Smooth muscle cell (in vitro differentiated cells): ENCODE measurements at regions not wholly inside any gene's neighbourhood (a gene's known extent, or its start where the extent isn't known, plus 50 kb on each side); places are given as distances from the start of the nearest gene placed in this dataset.

Experiments used
- DNase-seq: peaks from one replicate; lab custom pipeline; 2025; ENCODE audit not compliant: unreplicated experiment; lab: John Stamatoyannopoulos, UW
- H2AFZ ChIP-seq: fragments of 200-600 bp; sonication (generic); 2 replicates; pipeline ENCODE4 v1.6.0; 2016; ENCODE audit warnings: antibody characterized with exemption, low read depth, mild to moderate bottlenecking
- H3F3A ChIP-seq: fragments of 200-600 bp; sonication (generic); 2 replicates; pipeline ENCODE4 v1.6.0; 2017; ENCODE audit warnings: antibody characterized with exemption, low read depth
- H3K27ac ChIP-seq: fragments of 200-600 bp; sonication (generic); 2 replicates; pipeline ENCODE4 v1.5.1; 2016; ENCODE audit warnings: low read depth, mild to moderate bottlenecking
- H3K27me3 ChIP-seq: fragments of 200-600 bp; sonication (generic); 2 replicates; pipeline ENCODE4 v1.6.1; 2016; ENCODE audit warnings: low read depth, mild to moderate bottlenecking
- H3K36me3 ChIP-seq: fragments of 200-600 bp; sonication (generic); 2 replicates; pipeline ENCODE4 v1.5.1; 2016; ENCODE audit warnings: low read depth
- H3K4me1 ChIP-seq: fragments of 200-600 bp; sonication (generic); 2 replicates; pipeline ENCODE4 v1.5.1; 2016; ENCODE audit warnings: low read depth
- H3K4me2 ChIP-seq: fragments of 200-600 bp; sonication (generic); 2 replicates; pipeline ENCODE4 v1.6.0; 2016; ENCODE audit warnings: mild to moderate bottlenecking
- H3K4me3 ChIP-seq: fragments of 200-600 bp; sonication (generic); 2 replicates; pipeline ENCODE4 v1.5.1; 2016; ENCODE audit warnings: mild to moderate bottlenecking
- H3K79me2 ChIP-seq: fragments of 200-600 bp; sonication (generic); 2 replicates; pipeline ENCODE4 v1.6.0; 2016; ENCODE audit warnings: low read depth, mild to moderate bottlenecking
- H3K9ac ChIP-seq: fragments of 200-600 bp; sonication (generic); 2 replicates; pipeline ENCODE4 v1.6.0; 2016; ENCODE audit warnings: low read depth
- H3K9me3 ChIP-seq: fragments of 200-600 bp; sonication (generic); replicated peaks from 2 replicates; pipeline ENCODE4 v1.5.1; 2016; ENCODE audit warnings: low read depth
- H4K20me1 ChIP-seq: fragments of 200-600 bp; sonication (generic); 2 replicates; pipeline ENCODE4 v1.6.0; 2016; ENCODE audit warnings: low read depth
- CTCF ChIP-seq: fragments of 200-600 bp; sonication (generic); IDR thresholded peaks from 2 replicates; pipeline ENCODE4 v1.5.1; 2017; ENCODE audit warnings: borderline replicate concordance, mild to moderate bottlenecking, antibody characterized with exemption; ENCODE audit not compliant: insufficient read depth, poor library complexity, severe bottlenecking
- WGBS: methylation state at CpG from one replicate; pipeline ENCODE4 v1.1.7; 2016; ENCODE audit warnings: low lambda C conversion rate; 5-methylcytosine and 5-hydroxymethylcytosine counted together

- Histone ChIP-seq H3K36me3 (no peaks in the 10 kb centered on the region), H3K79me2 (no peaks in the 10 kb centered on the region), H3K27ac (no peak overlapping the region), H3F3A (no peaks in the 10 kb centered on the region), H3K4me2 (no peak overlapping the region), H3K9me3 (no peaks in the 10 kb centered on the region), H3K9ac (no peak overlapping the region), H2AFZ (no peak overlapping the region), H3K27me3 (no peaks in the 10 kb centered on the region), H3K4me1 (no peaks in the 10 kb centered on the region), H4K20me1 (no peaks in the 10 kb centered on the region), H3K4me3 (no peak overlapping the region)
- DNase-seq: no peak
- WGBS: 93% methylated on average over 14 of the region's 14 CpGs
- TF ChIP-seq CTCF: no peak
Observed at GRCh38 chr1:4086085-4086850, 186.2 kb upstream of the C1orf174 start.

- no peak for TF ChIP-seq CTCF
- Histone ChIP-seq H3K79me2 (no peaks in the 10 kb centered on the region), H3K4me3 (no peak overlapping the region), H3K27ac (no peak overlapping the region), H3K4me2 (no peak overlapping the region), H4K20me1 (no peaks in the 10 kb centered on the region), H3K9ac (no peak overlapping the region), H3K36me3 (no peaks in the 10 kb centered on the region), H3K27me3 (no peaks in the 10 kb centered on the region), H2AFZ (no peak overlapping the region), H3K4me1 (no peaks in the 10 kb centered on the region), H3F3A (no peaks in the 10 kb centered on the region), H3K9me3 (no peaks in the 10 kb centered on the region)
- 91% methylated on average over 3 of the region's 4 CpGs for WGBS
- DNase-seq: no peak
Observed at GRCh38 chr1:4086921-4087320, 186.8 kb upstream of the C1orf174 start.

GRCh38 chr1:4087530-4088420, 187.7 kb upstream of the C1orf174 start:
- no peak overlapping the region for H3K4me3 ChIP-seq
- H3K9ac ChIP-seq: no peak overlapping the region
- no peaks in the 10 kb centered on the region for H3K9me3 ChIP-seq
- H3K79me2 ChIP-seq: no peaks in the 10 kb centered on the region
- TF ChIP-seq CTCF: no peak
- H3K27me3 ChIP-seq: no peaks in the 10 kb centered on the region
- no peak overlapping the region for H3K27ac ChIP-seq
- H2AFZ ChIP-seq: no peak overlapping the region
- no peaks in the 10 kb centered on the region for H3F3A ChIP-seq
- H3K36me3 ChIP-seq: no peaks in the 10 kb centered on the region
- no peaks in the 10 kb centered on the region for H4K20me1 ChIP-seq
- no peak for DNase-seq
- 69% methylated on average over 9 of the region's 9 CpGs for WGBS
- H3K4me2 ChIP-seq: no peak overlapping the region
- no peaks in the 10 kb centered on the region for H3K4me1 ChIP-seq
